MM.1S (cell line): ENCODE measurements at regions not wholly inside any gene's neighbourhood (a gene's known extent, or its start where the extent isn't known, plus 50 kb on each side); places are given as distances from the start of the nearest gene placed in this dataset.

Source experiments
- DNase-seq: peaks from one replicate; pipeline ENCODE4 v3.0.0-alpha.2; 2015
- H2AFZ ChIP-seq: fragments of 300-600 bp; sonication (generic); 2 replicates; pipeline ENCODE4 v1.6.0; 2016; ENCODE audit warnings: antibody characterized with exemption, low read length
- H3F3A ChIP-seq: fragments of 300-600 bp; sonication (generic); 2 replicates; pipeline ENCODE4 v1.6.1; 2016; ENCODE audit warnings: mild to moderate bottlenecking, antibody characterized with exemption, low read length, moderate library complexity, mixed read lengths; ENCODE audit not compliant: insufficient read depth
- H3K27ac ChIP-seq: fragments of 300-600 bp; sonication (generic); 2 replicates; pipeline ENCODE4 v1.5.1; 2016; ENCODE audit warnings: mild to moderate bottlenecking, low read length
- H3K27me3 ChIP-seq: fragments of 300-600 bp; sonication (generic); replicated peaks from 2 replicates; pipeline ENCODE4 v1.6.0; 2016; ENCODE audit warnings: low read length; ENCODE audit not compliant: insufficient read depth
- H3K36me3 ChIP-seq: fragments of 300-600 bp; sonication (generic); replicated peaks from 2 replicates; pipeline ENCODE4 v1.6.1; 2016; ENCODE audit warnings: mild to moderate bottlenecking, low read length, mixed read lengths; ENCODE audit not compliant: insufficient read depth
- H3K4me1 ChIP-seq: fragments of 300-600 bp; sonication (generic); 2 replicates; pipeline ENCODE4 v1.6.1; 2016; ENCODE audit warnings: low read length, mixed read lengths
- H3K4me2 ChIP-seq: fragments of 300-600 bp; sonication (generic); 2 replicates; pipeline ENCODE4 v1.6.0; 2016; ENCODE audit warnings: low read depth, low read length
- H3K4me3 ChIP-seq: fragments of 300-600 bp; sonication (generic); 2 replicates; pipeline ENCODE4 v1.5.1; 2016; ENCODE audit warnings: low read length, mixed read lengths
- H3K79me2 ChIP-seq: fragments of 300-600 bp; sonication (generic); 2 replicates; pipeline ENCODE4 v1.6.1; 2016; ENCODE audit warnings: mixed run types, low read length, mixed read lengths
- H3K9ac ChIP-seq: fragments of 300-600 bp; sonication (generic); 2 replicates; pipeline ENCODE4 v1.6.1; 2016; ENCODE audit warnings: low read length, mixed read lengths
- H3K9me2 ChIP-seq: fragments of 300-600 bp; sonication (generic); replicated peaks from 2 replicates; pipeline ENCODE4 v1.6.1; 2016; ENCODE audit warnings: mild to moderate bottlenecking, low read length, mixed read lengths; ENCODE audit not compliant: insufficient read depth
- H3K9me3 ChIP-seq: fragments of 300-600 bp; sonication (generic); replicated peaks from 2 replicates; pipeline ENCODE4 v1.6.1; 2016; ENCODE audit warnings: mild to moderate bottlenecking, low read length, mixed read lengths; ENCODE audit not compliant: insufficient read depth
- H4K20me1 ChIP-seq: fragments of 300-600 bp; sonication (generic); 2 replicates; pipeline ENCODE4 v1.6.1; 2016; ENCODE audit warnings: mild to moderate bottlenecking, low read length, moderate library complexity, mixed read lengths; ENCODE audit not compliant: insufficient read depth
- EZH2 ChIP-seq: fragments of 300-600 bp; sonication (generic); optimal IDR thresholded peaks from 2 replicates; pipeline ENCODE3; 2017; ENCODE audit warnings: low read depth, mild to moderate bottlenecking, antibody characterized with exemption, low read length, mixed read lengths
- EZH2phosphoT487 ChIP-seq: fragments of 300-600 bp; sonication (generic); IDR thresholded peaks from 2 replicates; pipeline ENCODE4 v1.6.1; 2018; ENCODE audit warnings: antibody characterized with exemption, low read length
- TF ChIP-seq, protein P1 (sequence below): fragments of 300-600 bp; sonication (generic); IDR thresholded peaks from 2 replicates; pipeline ENCODE4 v1.5.1; 2016; ENCODE audit warnings: antibody characterized with exemption, low read length, mixed read lengths

GRCh38 chrX:39011454-39012221, 210.4 kb downstream of the MID1IP1 start:
- TF ChIP-seq, protein P1, sequence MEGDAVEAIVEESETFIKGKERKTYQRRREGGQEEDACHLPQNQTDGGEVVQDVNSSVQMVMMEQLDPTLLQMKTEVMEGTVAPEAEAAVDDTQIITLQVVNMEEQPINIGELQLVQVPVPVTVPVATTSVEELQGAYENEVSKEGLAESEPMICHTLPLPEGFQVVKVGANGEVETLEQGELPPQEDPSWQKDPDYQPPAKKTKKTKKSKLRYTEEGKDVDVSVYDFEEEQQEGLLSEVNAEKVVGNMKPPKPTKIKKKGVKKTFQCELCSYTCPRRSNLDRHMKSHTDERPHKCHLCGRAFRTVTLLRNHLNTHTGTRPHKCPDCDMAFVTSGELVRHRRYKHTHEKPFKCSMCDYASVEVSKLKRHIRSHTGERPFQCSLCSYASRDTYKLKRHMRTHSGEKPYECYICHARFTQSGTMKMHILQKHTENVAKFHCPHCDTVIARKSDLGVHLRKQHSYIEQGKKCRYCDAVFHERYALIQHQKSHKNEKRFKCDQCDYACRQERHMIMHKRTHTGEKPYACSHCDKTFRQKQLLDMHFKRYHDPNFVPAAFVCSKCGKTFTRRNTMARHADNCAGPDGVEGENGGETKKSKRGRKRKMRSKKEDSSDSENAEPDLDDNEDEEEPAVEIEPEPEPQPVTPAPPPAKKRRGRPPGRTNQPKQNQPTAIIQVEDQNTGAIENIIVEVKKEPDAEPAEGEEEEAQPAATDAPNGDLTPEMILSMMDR: no peak
- no peak for TF ChIP-seq EZH2
- TF ChIP-seq EZH2phosphoT487: no peak
- no peak for DNase-seq
- Histone ChIP-seq H3K27me3 (no peaks in the 10 kb centered on the region), H4K20me1 (no peaks in the 10 kb centered on the region), H3K9me3 (no peaks in the 10 kb centered on the region), H3K36me3 (no peaks in the 10 kb centered on the region), H3F3A (no peaks in the 10 kb centered on the region), H3K4me2 (no peak overlapping the region), H3K27ac (no peak overlapping the region), H3K9ac (no peak overlapping the region), H3K4me3 (no peak overlapping the region), H3K79me2 (no peaks in the 10 kb centered on the region), H3K4me1 (no peaks in the 10 kb centered on the region), H3K9me2 (no peaks in the 10 kb centered on the region), H2AFZ (no peak overlapping the region)

- Histone ChIP-seq H3K27me3 (no peaks in the 10 kb centered on the region), H3F3A (no peaks in the 10 kb centered on the region), H3K4me1 (no peaks in the 10 kb centered on the region), H3K4me3 (no peak overlapping the region), H2AFZ (no peak overlapping the region), H4K20me1 (no peaks in the 10 kb centered on the region), H3K9me3 (no peaks in the 10 kb centered on the region), H3K9ac (no peak overlapping the region), H3K36me3 (no peaks in the 10 kb centered on the region), H3K9me2 (no peaks in the 10 kb centered on the region), H3K27ac (no peak overlapping the region), H3K79me2 (no peaks in the 10 kb centered on the region), H3K4me2 (no peak overlapping the region)
- TF ChIP-seq, protein P1: no peak
- TF ChIP-seq EZH2 (no peak), EZH2phosphoT487 (no peak)
- no peak for DNase-seq
These were observed 211.4 kb downstream of the MID1IP1 start for GRCh38 chrX:39012621-39013111.

GRCh38 chrX:39016556-39016955, 215.3 kb downstream of the MID1IP1 start:
- Histone ChIP-seq H3K27ac (no peak overlapping the region), H3K4me2 (no peak overlapping the region), H3K79me2 (no peaks in the 10 kb centered on the region), H3F3A (no peaks in the 10 kb centered on the region), H3K9me2 (no peaks in the 10 kb centered on the region), H2AFZ (no peak overlapping the region), H3K9ac (no peak overlapping the region), H3K36me3 (no peaks in the 10 kb centered on the region), H3K9me3 (no peaks in the 10 kb centered on the region), H3K4me3 (no peak overlapping the region), H4K20me1 (no peaks in the 10 kb centered on the region), H3K4me1 (no peaks in the 10 kb centered on the region), H3K27me3 (no peaks in the 10 kb centered on the region)
- no peak for DNase-seq
- TF ChIP-seq EZH2 (no peak), EZH2phosphoT487 (no peak)
- TF ChIP-seq, protein P1: no peak
